RWPE2 (cell line): ENCODE measurements at regions not wholly inside any gene's neighbourhood (a gene's known extent, or its start where the extent isn't known, plus 50 kb on each side); places are given as distances from the start of the nearest gene placed in this dataset.

Experiments used
- ATAC-seq: fragments of 200-7000 bp; cut with Tn5 transposase; 3 replicates; pipeline ENCODE4 v1.9.1; 2021; ENCODE audit warnings: low read depth
- DNase-seq: peaks from one replicate; pipeline ENCODE4 v3.0.0-alpha.2; 2020; ENCODE audit warnings: low spot score
- H3K27ac ChIP-seq: fragments of 450-650 bp; 2 replicates; pipeline ENCODE4 v1.5.1; 2017; ENCODE audit warnings: mild to moderate bottlenecking; ENCODE audit not compliant: poor library complexity, severe bottlenecking
- H3K27me3 ChIP-seq: fragments of 250-450 bp; sonication (Bioruptor Pico); 2 replicates; pipeline ENCODE4 v1.5.1; 2021; ENCODE audit warnings: mild to moderate bottlenecking, moderate library complexity; ENCODE audit not compliant: insufficient read depth, poor library complexity, severe bottlenecking
- H3K36me3 ChIP-seq: fragments of 250-450 bp; sonication (Bioruptor Pico); 2 replicates; pipeline ENCODE4 v1.5.1; 2020; ENCODE audit warnings: low read depth, mild to moderate bottlenecking, moderate library complexity
- H3K4me1 ChIP-seq: fragments of 250-450 bp; sonication (Bioruptor Pico); 2 replicates; pipeline ENCODE4 v1.5.1; 2021; ENCODE audit warnings: mild to moderate bottlenecking, moderate library complexity; ENCODE audit not compliant: insufficient read depth, poor library complexity, severe bottlenecking
- H3K4me3 ChIP-seq: fragments of 250-450 bp; sonication (Bioruptor Pico); 2 replicates; pipeline ENCODE4 v1.5.1; 2021; ENCODE audit warnings: mild to moderate bottlenecking, moderate library complexity; ENCODE audit not compliant: severe bottlenecking
- H3K9me3 ChIP-seq: fragments of 250-450 bp; sonication (Bioruptor Pico); 2 replicates; pipeline ENCODE4 v1.5.1; 2021; ENCODE audit warnings: mild to moderate bottlenecking, moderate library complexity; ENCODE audit not compliant: severe bottlenecking
- TF ChIP-seq, protein P1 (sequence below): fragments of 450-650 bp; IDR thresholded peaks from one replicate; pipeline ENCODE4 v1.5.1; 2017; ENCODE audit warnings: mild to moderate bottlenecking, moderate library complexity; ENCODE audit not compliant: poor library complexity, severe bottlenecking

DNA sequence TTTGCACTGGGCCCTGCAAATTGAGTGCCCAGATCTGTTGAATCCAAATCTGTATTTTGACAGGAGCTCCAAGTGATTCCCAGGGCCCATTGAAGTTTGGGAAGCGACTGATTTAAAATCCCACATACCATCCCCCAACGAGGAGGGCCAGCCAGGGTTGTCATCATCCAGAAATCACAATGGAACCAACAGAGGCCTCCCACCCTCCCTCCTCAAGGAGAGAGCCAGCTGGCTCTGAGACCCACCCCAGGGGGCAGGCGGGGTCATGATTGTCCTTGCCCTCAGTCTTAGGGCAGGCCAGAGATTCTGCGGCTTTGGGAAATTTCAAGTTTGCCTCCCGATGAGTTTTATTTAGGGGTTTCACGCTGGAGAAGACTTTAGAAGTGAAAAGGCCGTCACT is 358.2 kb downstream of the MN1 start:
- H3K36me3 ChIP-seq: no peaks in the 10 kb centered on the region

DNA sequence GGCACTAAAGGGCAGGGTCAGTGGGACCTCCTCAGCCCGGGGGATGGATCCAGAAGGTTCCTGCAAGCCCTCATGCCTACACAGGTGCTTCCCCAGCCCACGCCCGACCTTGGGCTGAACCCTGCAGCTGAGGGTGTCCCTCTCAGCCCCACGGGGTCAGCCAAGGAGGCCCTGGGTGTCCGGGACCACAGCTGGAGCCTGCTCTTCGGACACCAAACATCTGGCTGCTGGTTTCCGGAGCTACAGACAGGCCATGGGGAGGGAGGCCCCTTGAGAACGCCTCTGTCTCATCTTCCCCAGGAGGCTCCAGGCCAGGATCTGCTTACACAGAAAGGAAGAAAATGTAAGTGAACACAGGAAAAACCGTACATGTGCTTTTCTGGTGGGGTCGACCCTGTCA is 355.7 kb downstream of the MN1 start:
- Histone ChIP-seq H3K27ac (no peak overlapping the region), H3K9me3 (peaks cover 4% of the 10 kb centered on the region), H3K4me1 (no peaks in the 10 kb centered on the region), H3K36me3 (no peaks in the 10 kb centered on the region), H3K27me3 (no peaks in the 10 kb centered on the region), H3K4me3 (no peak overlapping the region)
- DNase-seq: no peak
- ATAC-seq: no peak
- TF ChIP-seq, protein P1, sequence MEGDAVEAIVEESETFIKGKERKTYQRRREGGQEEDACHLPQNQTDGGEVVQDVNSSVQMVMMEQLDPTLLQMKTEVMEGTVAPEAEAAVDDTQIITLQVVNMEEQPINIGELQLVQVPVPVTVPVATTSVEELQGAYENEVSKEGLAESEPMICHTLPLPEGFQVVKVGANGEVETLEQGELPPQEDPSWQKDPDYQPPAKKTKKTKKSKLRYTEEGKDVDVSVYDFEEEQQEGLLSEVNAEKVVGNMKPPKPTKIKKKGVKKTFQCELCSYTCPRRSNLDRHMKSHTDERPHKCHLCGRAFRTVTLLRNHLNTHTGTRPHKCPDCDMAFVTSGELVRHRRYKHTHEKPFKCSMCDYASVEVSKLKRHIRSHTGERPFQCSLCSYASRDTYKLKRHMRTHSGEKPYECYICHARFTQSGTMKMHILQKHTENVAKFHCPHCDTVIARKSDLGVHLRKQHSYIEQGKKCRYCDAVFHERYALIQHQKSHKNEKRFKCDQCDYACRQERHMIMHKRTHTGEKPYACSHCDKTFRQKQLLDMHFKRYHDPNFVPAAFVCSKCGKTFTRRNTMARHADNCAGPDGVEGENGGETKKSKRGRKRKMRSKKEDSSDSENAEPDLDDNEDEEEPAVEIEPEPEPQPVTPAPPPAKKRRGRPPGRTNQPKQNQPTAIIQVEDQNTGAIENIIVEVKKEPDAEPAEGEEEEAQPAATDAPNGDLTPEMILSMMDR: no peak

More for the DNA sequence above, 358.2 kb downstream of the MN1 start:
- no peaks in the 10 kb centered on the region for H3K9me3 ChIP-seq
- no peak overlapping the region for H3K27ac ChIP-seq
- DNase-seq (no peak), ATAC-seq (no peak)
- no peak overlapping the region for H3K4me3 ChIP-seq
- no peaks in the 10 kb centered on the region for H3K27me3 ChIP-seq
- peaks cover 5% of the 10 kb centered on the region for H3K4me1 ChIP-seq
- TF ChIP-seq, protein P1: no peak

DNA sequence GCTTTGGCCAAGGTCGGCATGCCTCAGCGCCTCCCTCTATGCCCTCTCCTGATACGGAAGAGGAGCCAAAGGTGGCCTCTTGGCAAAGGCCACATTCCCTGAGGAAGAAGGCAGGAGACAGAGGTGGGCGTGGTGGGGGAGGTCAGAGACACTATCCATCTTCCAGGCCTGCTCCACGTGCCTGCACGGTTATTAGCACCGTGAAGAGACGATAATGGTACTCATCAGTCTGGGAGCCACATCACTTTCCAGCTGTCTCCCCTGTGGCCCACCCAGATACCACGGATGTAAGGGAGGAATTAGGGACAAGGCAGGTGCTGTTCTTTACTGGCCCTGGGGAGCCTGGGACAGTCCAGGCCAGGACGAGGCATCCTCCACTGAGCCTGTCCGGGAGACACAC is 354.3 kb downstream of the MN1 start:
- no peaks in the 10 kb centered on the region for H3K4me1 ChIP-seq
- no peaks in the 10 kb centered on the region for H3K27me3 ChIP-seq
- no peak overlapping the region for H3K27ac ChIP-seq
- no peaks in the 10 kb centered on the region for H3K36me3 ChIP-seq
- H3K9me3 ChIP-seq: peaks cover 4% of the 10 kb centered on the region
- TF ChIP-seq, protein P1: no peak
- no peak overlapping the region for H3K4me3 ChIP-seq
- DNase-seq (no peak), ATAC-seq (no peak)

DNA sequence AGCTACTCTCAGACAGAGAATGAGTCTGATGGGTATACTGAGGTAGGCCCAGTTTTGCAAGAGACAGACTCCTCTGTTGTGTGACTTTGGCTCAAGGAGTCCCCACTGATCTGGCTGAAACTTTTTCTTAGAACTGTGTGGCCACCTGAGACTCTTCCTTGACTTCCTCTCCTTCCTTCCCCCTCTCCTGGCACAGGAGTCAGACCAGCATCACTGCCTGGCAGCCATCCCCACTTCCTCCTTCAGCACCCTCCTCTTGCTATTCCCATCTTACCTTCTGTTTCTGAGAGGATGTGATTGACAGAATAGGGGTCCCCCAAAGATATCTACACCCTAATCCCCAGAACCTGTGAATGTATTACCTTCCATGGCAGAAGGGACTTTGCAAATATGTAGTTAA is 351.1 kb downstream of the MN1 start:
- Histone ChIP-seq H3K27ac (no peak overlapping the region), H3K4me1 (peaks cover 4% of the 10 kb centered on the region)
- TF ChIP-seq, protein P1: no peak

DNA sequence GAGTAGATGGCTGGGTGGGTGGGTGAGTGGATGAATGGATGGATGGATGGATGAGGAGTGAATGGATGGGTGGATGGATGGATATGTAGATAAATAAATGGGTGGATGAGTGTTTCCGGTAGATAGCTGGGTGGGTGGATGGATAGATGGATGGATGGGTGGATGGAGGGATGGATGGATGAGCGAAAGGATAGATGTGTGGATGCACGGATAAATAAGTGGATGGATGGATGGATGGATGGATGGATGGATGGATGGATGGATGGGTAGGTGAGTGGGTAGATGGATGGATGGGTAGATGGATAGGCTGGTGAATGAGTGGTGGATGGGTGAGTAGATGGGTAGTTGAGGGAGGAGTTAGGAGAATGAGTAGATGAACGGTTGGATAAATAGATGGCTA is 349.3 kb downstream of the MN1 start:
- Histone ChIP-seq H3K4me3 (no peak overlapping the region), H3K36me3 (no peaks in the 10 kb centered on the region), H3K27ac (no peak overlapping the region), H3K9me3 (peaks cover 4% of the 10 kb centered on the region), H3K4me1 (peaks cover 12% of the 10 kb centered on the region), H3K27me3 (no peaks in the 10 kb centered on the region)
- DNase-seq (no peak), ATAC-seq (no peak)
- TF ChIP-seq, protein P1: no peak

More for the DNA sequence above, 351.1 kb downstream of the MN1 start:
- Histone ChIP-seq H3K9me3 (peaks cover 4% of the 10 kb centered on the region), H3K4me3 (no peak overlapping the region), H3K27me3 (no peaks in the 10 kb centered on the region), H3K36me3 (no peaks in the 10 kb centered on the region)
- ATAC-seq (no peak), DNase-seq (no peak)
